Common myeloid progenitor, CD34-positive (primary cell): ENCODE measurements at regions not wholly inside any gene's neighbourhood (a gene's known extent, or its start where the extent isn't known, plus 50 kb on each side); places are given as distances from the start of the nearest gene placed in this dataset.

ENCODE experiments used
- CTCF ChIA-PET: fragments of 350-600 bp; sonication (Branson Sonifier 250); formaldehyde crosslinking; loops from one replicate; lab custom pipeline; 2021; ENCODE audit warnings: antibody characterized with exemption; lab: Charles Lee
- POLR2A ChIA-PET: fragments of 350-600 bp; sonication (Branson Sonifier 250); formaldehyde crosslinking; loops from one replicate; lab custom pipeline; 2021; ENCODE audit warnings: antibody characterized with exemption; lab: Charles Lee
- DNase-seq, 3 donors: peaks; one replicate each; pipeline versions ENCODE4 v3.0.0 to v3.0.0-alpha.2; 2013
- H3K27ac ChIP-seq, 2 experiments: 1 replicate in 1 of 2; 2 replicates in 1 of 2; pipeline ENCODE4 v1.7.0; 2013; ENCODE audit warnings: inconsistent platforms in 2 of 2, low read length in 2 of 2, mild to moderate bottlenecking in 2 of 2, low read depth in 1 of 2, moderate library complexity in 1 of 2; ENCODE audit not compliant: severe bottlenecking in 2 of 2, insufficient read depth in 1 of 2, poor library complexity in 1 of 2
- H3K27me3 ChIP-seq, 5 experiments: replicated peaks in 2 of 5; 1 replicate in 3 of 5; 2 replicates in 2 of 5; pipeline versions ENCODE4 v1.6.1 to v1.7.0; 2013; ENCODE audit warnings: low read length in 4 of 5, mild to moderate bottlenecking in 2 of 5, moderate library complexity in 2 of 5, inconsistent platforms in 1 of 5; ENCODE audit not compliant: insufficient read depth in 5 of 5, control insufficient read depth in 4 of 5
- H3K36me3 ChIP-seq, 4 experiments: 1 replicate in 2 of 4; 2 replicates in 2 of 4; pipeline versions ENCODE4 v1.6.1 to v1.7.0; 2013; ENCODE audit warnings: low read length in 3 of 4, control low read depth in 1 of 4, mild to moderate bottlenecking in 1 of 4; ENCODE audit not compliant: control insufficient read depth in 4 of 4, insufficient read depth in 4 of 4
- H3K4me1 ChIP-seq, 4 experiments: 1 replicate in 3 of 4; 2 replicates in 1 of 4; pipeline versions ENCODE4 v1.6.1 to v1.7.1; 2013; ENCODE audit warnings: low read length in 3 of 4, mild to moderate bottlenecking in 3 of 4, control low read depth in 1 of 4, inconsistent platforms in 1 of 4, moderate library complexity in 1 of 4; ENCODE audit not compliant: control insufficient read depth in 4 of 4, insufficient read depth in 4 of 4; ENCODE audit errors: control extremely low read depth in 1 of 4
- H3K4me3 ChIP-seq, 7 experiments: 1 replicate in 4 of 7; 2 replicates in 3 of 7; pipeline versions ENCODE4 v1.5.1 to v1.7.0; 2013; ENCODE audit warnings: mild to moderate bottlenecking in 7 of 7, low read length in 6 of 7, moderate library complexity in 6 of 7, inconsistent platforms in 2 of 7, low read depth in 2 of 7, control low read depth in 1 of 7; ENCODE audit not compliant: insufficient read depth in 4 of 7, control insufficient read depth in 1 of 7; ENCODE audit errors: extremely low read depth in 1 of 7
- H3K9me3 ChIP-seq, 5 experiments: 1 replicate in 4 of 5; 2 replicates in 1 of 5; pipeline versions ENCODE4 v1.6.1 to v1.7.1; 2013; ENCODE audit warnings: low read length in 4 of 5, mild to moderate bottlenecking in 2 of 5, inconsistent platforms in 1 of 5, low read depth in 1 of 5, moderate library complexity in 1 of 5; ENCODE audit not compliant: control insufficient read depth in 4 of 5, insufficient read depth in 2 of 5; ENCODE audit errors: control extremely low read depth in 1 of 5
- WGBS: methylation state at CpG from one replicate; pipeline ENCODE4 v1.1.5; 2013; ENCODE audit not compliant: insufficient coverage; 5-methylcytosine and 5-hydroxymethylcytosine counted together

DNA sequence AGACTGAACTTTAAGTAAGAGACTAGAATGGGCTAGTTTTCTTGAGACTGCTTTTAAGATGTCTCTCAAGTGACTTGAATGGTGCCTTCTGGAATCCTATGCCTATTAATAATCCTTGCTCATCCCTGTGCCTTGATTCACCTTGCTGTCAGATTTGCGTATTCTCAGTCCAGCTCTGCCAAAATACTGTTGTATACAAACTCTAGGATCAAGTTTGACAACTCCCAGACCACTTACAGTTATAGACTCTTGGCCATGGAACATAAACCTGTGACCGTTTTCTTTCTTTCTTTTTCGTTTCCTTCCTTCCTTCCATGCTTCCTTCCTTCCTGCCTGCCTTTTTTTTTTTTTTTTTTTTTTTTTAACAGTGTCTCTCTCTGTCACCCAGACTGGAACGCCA lies 2390.9 kb upstream of the RAG2 start:
- ChIA-PET POLR2A (no interaction called here), CTCF (no interaction called here)
- Histone ChIP-seq H3K4me1 (no peaks in the 10 kb centered on the region), H3K27ac (no peak overlapping the region), H3K4me3 (no peak overlapping the region), H3K9me3 (no peaks in the 10 kb centered on the region), H3K36me3 (no peaks in the 10 kb centered on the region), H3K27me3 (no peaks in the 10 kb centered on the region)
- no peak for DNase-seq
- WGBS: no CpG with 5 or more reads among the region's 4 CpGs

DNA sequence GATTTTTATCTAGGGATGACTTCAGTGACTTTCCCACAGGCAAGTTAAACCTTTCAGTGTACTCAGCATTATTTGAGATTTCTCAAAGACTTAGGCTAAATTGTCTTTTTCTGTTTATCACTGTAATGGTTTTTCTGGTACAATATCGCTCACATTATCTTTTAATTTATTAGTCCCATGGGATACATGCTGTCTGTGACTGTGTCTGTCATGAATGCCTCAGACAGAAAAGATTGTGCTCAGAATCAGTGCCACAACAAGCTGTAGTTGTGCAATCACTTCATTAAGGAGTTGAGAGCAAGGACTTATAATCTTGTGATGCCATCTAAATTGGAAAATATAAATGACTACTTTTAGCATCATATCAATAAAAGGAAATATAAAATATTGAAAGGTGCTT lies 2374.2 kb upstream of the RAG2 start:
- CTCF ChIA-PET: no interaction called here
- H3K9me3 ChIP-seq: no peaks in the 10 kb centered on the region

DNA sequence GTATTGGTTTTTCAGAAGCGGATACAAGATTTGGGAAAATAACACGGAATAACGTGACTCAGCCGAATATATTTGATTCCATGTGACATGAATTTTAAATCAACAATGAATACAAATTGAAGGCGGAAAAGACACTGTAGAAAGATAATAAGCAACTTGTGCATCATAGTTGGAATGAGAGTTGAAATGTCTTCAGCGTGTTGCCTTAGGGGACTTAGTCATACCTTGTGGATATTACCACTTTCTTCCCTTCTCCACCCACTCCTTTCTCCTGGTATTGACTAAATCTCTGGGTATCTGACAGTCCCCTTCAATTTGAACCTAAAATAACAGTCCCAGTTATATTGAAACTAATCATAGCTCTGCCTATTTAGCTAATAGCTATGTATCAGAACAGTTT lies 2373.1 kb upstream of the RAG2 start:
- no peak for DNase-seq
- Histone ChIP-seq H3K27ac (no peak overlapping the region), H3K4me3 (no peak overlapping the region), H3K4me1 (no peaks in the 10 kb centered on the region), H3K27me3 (no peaks in the 10 kb centered on the region), H3K36me3 (no peaks in the 10 kb centered on the region), H3K9me3 (no peaks in the 10 kb centered on the region)
- ChIA-PET POLR2A (no interaction called here), CTCF (no interaction called here)
- WGBS: 100% methylated on average over 4 of the region's 6 CpGs

More for the DNA sequence above, 2374.2 kb upstream of the RAG2 start:
- POLR2A ChIA-PET: no interaction called here
- WGBS: no CpG with 5 or more reads among the region's 1 CpG
- H3K36me3 ChIP-seq: no peaks in the 10 kb centered on the region
- H3K4me3 ChIP-seq: no peak overlapping the region
- H3K27ac ChIP-seq: no peak overlapping the region
- no peak for DNase-seq
- H3K4me1 ChIP-seq: no peaks in the 10 kb centered on the region
- no peaks in the 10 kb centered on the region for H3K27me3 ChIP-seq

DNA sequence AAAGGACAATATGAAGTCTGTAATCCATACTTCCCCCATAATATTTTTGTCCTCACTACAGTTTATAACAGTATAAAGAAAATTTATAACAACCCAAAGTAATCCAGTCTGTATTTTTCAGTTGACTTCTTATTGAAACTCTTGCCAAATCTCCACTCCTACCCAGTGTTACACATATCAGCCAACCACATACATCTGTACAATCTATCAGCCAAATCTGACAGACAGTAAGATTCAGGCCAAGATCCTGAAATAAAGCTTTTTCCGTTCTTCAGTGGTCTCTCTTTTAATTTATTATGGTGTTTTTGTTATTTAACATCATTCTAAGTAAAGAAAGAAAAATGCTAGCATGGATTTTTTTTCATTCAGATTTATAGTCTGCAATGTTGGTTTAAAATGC lies 2370.9 kb upstream of the RAG2 start:
- ChIA-PET CTCF (no interaction called here), POLR2A (no interaction called here)
- Histone ChIP-seq H3K27me3 (no peaks in the 10 kb centered on the region), H3K4me3 (no peak overlapping the region), H3K27ac (no peak overlapping the region), H3K9me3 (no peaks in the 10 kb centered on the region), H3K4me1 (no peaks in the 10 kb centered on the region), H3K36me3 (no peaks in the 10 kb centered on the region)
- WGBS: no CpG with 5 or more reads among the region's 1 CpG
- DNase-seq: no peak

DNA sequence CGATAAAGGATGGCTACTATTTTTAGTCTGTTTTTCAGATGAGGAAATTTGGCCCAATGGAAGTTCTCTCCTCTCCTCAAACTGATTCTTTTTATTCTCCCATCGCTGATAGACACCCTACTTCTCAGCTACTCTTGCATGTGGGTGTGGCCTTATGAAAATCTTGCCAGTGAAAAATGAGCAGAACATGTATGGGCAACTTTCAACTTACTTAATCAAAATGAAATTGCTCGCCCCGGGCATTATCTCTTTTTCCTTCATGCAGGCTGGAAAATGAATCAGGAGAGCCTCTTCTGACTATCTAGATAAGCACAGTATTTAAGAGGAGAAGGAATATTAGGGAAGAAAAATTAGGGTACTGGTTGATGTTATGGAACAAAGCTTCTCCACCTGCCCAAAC lies 2354.7 kb upstream of the RAG2 start:
- CTCF ChIA-PET: no interaction called here
- no peaks in the 10 kb centered on the region for H3K36me3 ChIP-seq
- DNase-seq: no peak
- H3K4me1 ChIP-seq: no peaks in the 10 kb centered on the region
- H3K27me3 ChIP-seq: no peaks in the 10 kb centered on the region
- no peak overlapping the region for H3K4me3 ChIP-seq
- 100% methylated on average over 3 of the region's 4 CpGs for WGBS
- POLR2A ChIA-PET: no interaction called here
- H3K27ac ChIP-seq: no peak overlapping the region
- no peaks in the 10 kb centered on the region for H3K9me3 ChIP-seq

DNA sequence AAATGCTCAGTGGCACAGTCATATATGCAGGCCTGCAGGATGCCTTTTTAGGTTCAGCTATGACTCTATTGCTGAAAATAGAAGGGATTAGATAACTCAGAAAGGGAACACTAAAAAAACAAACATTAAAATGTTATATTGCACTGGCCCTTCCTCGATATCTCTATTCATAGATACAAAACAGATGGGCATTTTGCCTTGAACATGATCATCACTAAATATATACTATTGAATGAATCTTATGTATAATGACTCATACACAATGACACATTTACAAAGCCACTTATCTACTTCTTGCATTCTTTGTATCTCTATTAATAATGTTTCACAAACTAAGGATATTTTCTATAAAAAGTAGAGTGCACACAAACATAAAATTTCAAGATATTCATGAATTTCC lies 2352.8 kb upstream of the RAG2 start:
- Histone ChIP-seq H3K4me3 (no peak overlapping the region), H3K27me3 (no peaks in the 10 kb centered on the region), H3K9me3 (no peaks in the 10 kb centered on the region), H3K27ac (no peak overlapping the region), H3K4me1 (no peaks in the 10 kb centered on the region), H3K36me3 (no peaks in the 10 kb centered on the region)
- CTCF ChIA-PET: no interaction called here
- WGBS: no CpG with 5 or more reads among the region's 1 CpG
- DNase-seq: no peak
- POLR2A ChIA-PET: no interaction called here

DNA sequence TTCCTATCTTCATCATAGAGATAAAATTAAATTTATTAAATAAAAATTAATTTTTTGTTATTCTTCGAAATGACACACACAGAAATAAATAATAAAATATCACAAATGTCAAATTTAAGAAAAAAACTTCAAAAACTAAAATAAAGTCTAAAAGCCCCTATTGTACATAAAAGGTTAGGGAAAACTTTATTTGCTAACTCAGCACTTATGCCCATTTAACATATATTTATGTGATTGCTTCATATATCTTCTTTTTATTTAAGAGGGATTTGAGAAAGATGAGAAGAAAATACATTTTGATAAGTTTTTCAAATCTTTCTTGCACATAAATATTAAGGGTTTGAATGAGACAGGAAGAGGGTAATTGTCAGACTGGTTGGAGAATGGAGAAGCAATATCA lies 2350.4 kb upstream of the RAG2 start:
- Histone ChIP-seq H3K4me1 (no peaks in the 10 kb centered on the region), H3K27ac (no peak overlapping the region), H3K9me3 (peaks cover 0 to 3% (median 0%) of the 10 kb centered on the region in 5 experiments), H3K27me3 (no peaks in the 10 kb centered on the region), H3K36me3 (no peaks in the 10 kb centered on the region), H3K4me3 (no peak overlapping the region)
- ChIA-PET CTCF (no interaction called here), POLR2A (no interaction called here)
- no peak for DNase-seq
- no CpG with 5 or more reads among the region's 1 CpG for WGBS
